GM12891 (cell line): ENCODE measurements at regions not wholly inside any gene's neighbourhood (a gene's known extent, or its start where the extent isn't known, plus 50 kb on each side); places are given as distances from the start of the nearest gene placed in this dataset.

Source experiments
- POLR2A ChIP-seq: IDR thresholded peaks from 2 replicates; pipeline ENCODE4 v1.6.1; 2011; ENCODE audit warnings: low read depth, low read length, control low read depth
- SPI1 ChIP-seq: IDR thresholded peaks from 2 replicates; pipeline ENCODE4 v1.6.1; 2011; ENCODE audit warnings: low read depth, low read length, control low read depth

DNA sequence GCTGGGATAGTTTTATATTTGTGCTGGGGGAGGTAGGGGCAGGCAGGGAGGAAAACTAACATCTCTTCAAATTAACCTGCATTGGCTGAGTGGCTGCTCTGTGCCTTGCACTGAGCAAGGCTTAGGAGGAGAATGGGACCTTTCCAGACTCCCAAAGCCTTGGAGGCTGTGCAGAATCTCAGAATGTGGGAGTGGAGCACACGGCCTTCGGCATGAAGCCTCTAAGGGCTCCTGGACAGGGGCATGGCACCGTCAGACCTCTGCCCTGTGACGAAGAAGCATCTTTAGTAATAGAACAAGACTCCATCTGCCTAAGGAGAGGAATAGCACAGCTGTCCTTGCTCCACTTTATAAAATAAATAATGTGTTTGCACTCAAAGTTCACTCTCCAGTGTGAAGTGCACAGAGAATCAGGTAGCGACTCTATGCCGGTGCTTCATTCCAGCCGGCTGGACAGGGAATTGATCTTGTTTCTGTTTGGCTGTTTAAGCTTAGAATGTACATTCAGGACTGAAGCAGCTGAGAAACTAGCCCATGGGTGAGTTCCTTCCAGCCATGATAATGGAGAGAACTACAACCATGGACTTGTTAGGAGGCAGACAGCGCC is 228.5 kb upstream of the ADAMTS9 start:
- no peak for TF ChIP-seq POLR2A
- TF ChIP-seq SPI1: no peak
